ENCODE measurements at regions not wholly inside any gene's neighbourhood (a gene's known extent, or its start where the extent isn't known, plus 50 kb on each side); places are given as distances from the start of the nearest gene placed in this dataset.
"Not testable (repeated sequence)": the region's sequence is repeated elsewhere in the genome, so short reads cannot be mapped to it uniquely, and the experiment has no call there.

DNA sequence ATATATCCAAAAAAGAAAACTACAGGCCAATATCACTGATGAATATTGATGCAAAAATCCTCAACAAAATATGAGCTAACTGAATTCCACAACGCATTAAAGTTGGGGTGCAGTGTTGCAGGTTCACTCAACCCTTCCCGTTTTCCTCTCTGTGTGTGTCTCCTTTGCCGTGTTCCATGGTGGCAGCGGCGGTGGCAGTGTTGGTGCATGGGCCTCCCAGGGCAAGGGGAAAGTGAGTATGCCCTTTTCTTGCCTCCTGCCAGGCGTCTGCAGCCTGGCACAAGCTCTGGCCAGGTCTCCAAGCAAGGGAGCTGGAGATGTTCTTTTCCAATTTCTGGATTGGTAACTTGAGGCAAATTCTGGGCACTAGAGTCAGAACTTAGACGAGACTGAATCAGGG lies 63.4 kb downstream of the GOLGA8B start:
- TF ChIP-seq, protein P1, sequence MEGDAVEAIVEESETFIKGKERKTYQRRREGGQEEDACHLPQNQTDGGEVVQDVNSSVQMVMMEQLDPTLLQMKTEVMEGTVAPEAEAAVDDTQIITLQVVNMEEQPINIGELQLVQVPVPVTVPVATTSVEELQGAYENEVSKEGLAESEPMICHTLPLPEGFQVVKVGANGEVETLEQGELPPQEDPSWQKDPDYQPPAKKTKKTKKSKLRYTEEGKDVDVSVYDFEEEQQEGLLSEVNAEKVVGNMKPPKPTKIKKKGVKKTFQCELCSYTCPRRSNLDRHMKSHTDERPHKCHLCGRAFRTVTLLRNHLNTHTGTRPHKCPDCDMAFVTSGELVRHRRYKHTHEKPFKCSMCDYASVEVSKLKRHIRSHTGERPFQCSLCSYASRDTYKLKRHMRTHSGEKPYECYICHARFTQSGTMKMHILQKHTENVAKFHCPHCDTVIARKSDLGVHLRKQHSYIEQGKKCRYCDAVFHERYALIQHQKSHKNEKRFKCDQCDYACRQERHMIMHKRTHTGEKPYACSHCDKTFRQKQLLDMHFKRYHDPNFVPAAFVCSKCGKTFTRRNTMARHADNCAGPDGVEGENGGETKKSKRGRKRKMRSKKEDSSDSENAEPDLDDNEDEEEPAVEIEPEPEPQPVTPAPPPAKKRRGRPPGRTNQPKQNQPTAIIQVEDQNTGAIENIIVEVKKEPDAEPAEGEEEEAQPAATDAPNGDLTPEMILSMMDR (conservative IDR thresholded peaks at IDR 0.05 in 1 of 2, IDR thresholded peaks at IDR 0.05 in 1 of 2; ENCODE audit: extremely low read depth in 1 of 2, insufficient read depth in 1 of 2, low read depth in 1 of 2, low read length in 2 of 2) = not testable (repeated sequence)
- not testable (repeated sequence) for TF ChIP-seq EZH2 (IDR thresholded peaks at IDR 0.05; ENCODE audit: borderline replicate concordance, low read length)
